SK-N-SH (cell line): ENCODE measurements at regions not wholly inside any gene's neighbourhood (a gene's known extent, or its start where the extent isn't known, plus 50 kb on each side); places are given as distances from the start of the nearest gene placed in this dataset.

Source experiments
- CTCF ChIA-PET: fragments of 300-600, 350-600 bp; formaldehyde crosslinking; extraction: SDS; loops from one replicate; lab custom pipeline; 2021; lab: Yijun Ruan, JAX
- POLR2A ChIA-PET: fragments of 350-600 bp; sonication (Branson Sonifier 250); formaldehyde crosslinking; extraction: SDS; loops from one replicate; lab custom pipeline; 2020; ENCODE audit warnings: antibody characterized with exemption, inconsistent platforms; lab: Yijun Ruan, JAX
- DNase-seq: peaks from one replicate; pipeline ENCODE4 v3.0.0; 2012
- H2AFZ ChIP-seq: fragments of 200-600 bp; sonication (generic); 2 replicates; pipeline ENCODE4 v1.8.1; 2016; ENCODE audit warnings: antibody characterized with exemption, mild to moderate bottlenecking, low read depth
- H3F3A ChIP-seq: fragments of 200-600 bp; sonication (generic); replicated peaks from 2 replicates; pipeline ENCODE3; 2016; ENCODE audit warnings: antibody characterized with exemption, mild to moderate bottlenecking; ENCODE audit not compliant: insufficient read depth
- H3K27ac ChIP-seq, 2 experiments: fragments of 200-500 bp in 1 of 2; fragments of 200-600 bp in 1 of 2; sonication (Bioruptor generic) in 1 of 2; sonication (generic), shearing (Covaris generic) in 1 of 2; 2 replicates each; pipeline versions ENCODE4 v1.5.1 to v1.6.1; 2014 to 2016; ENCODE audit warnings: low read depth in 2 of 2, inconsistent platforms in 1 of 2, low read length in 1 of 2, mild to moderate bottlenecking in 1 of 2, mixed read lengths in 1 of 2
- H3K27me3 ChIP-seq: fragments of 200-600 bp; sonication (generic), shearing (Covaris generic); 2 replicates; pipeline ENCODE4 v1.6.1; 2016; ENCODE audit warnings: mixed run types; ENCODE audit not compliant: insufficient read depth
- H3K36me3 ChIP-seq, 2 experiments: fragments of 200-500 bp in 1 of 2; fragments of 200-600 bp in 1 of 2; sonication (Bioruptor generic) in 1 of 2; sonication (generic) in 1 of 2; replicated peaks in 1 of 2; 2 replicates each; pipeline versions ENCODE3 to v1.5.1; 2014 to 2016; ENCODE audit warnings: low read length in 1 of 2, mild to moderate bottlenecking in 1 of 2; ENCODE audit not compliant: insufficient read depth in 2 of 2, control insufficient read depth in 1 of 2
- H3K4me1 ChIP-seq, 2 experiments: fragments of 200-500 bp in 1 of 2; fragments of 200-600 bp in 1 of 2; sonication (Bioruptor generic) in 1 of 2; sonication (generic), shearing (Covaris generic) in 1 of 2; 2 replicates each; pipeline versions ENCODE4 v1.5.1 to v1.6.1; 2014 to 2016; ENCODE audit warnings: low read depth in 1 of 2, low read length in 1 of 2, mixed run types in 1 of 2; ENCODE audit not compliant: insufficient read depth in 2 of 2, control insufficient read depth in 1 of 2
- H3K4me2 ChIP-seq: fragments of 200-600 bp; sonication (generic), shearing (Covaris generic); 2 replicates; pipeline ENCODE4 v1.6.1; 2017; ENCODE audit warnings: mixed run types
- H3K4me3 ChIP-seq, 2 experiments: fragments of 200-500 bp in 1 of 2; fragments of 200-600 bp in 1 of 2; sonication (Bioruptor generic) in 1 of 2; sonication (generic), shearing (Covaris generic) in 1 of 2; 2 replicates each; pipeline versions ENCODE4 v1.5.1 to v1.8.1; 2014 to 2016; ENCODE audit warnings: low read depth in 2 of 2, inconsistent platforms in 1 of 2, low read length in 1 of 2, mild to moderate bottlenecking in 1 of 2, mixed read lengths in 1 of 2, moderate library complexity in 1 of 2
- H3K79me2 ChIP-seq: fragments of 200-600 bp; sonication (generic); 2 replicates; pipeline ENCODE4 v1.8.1; 2017; ENCODE audit warnings: mild to moderate bottlenecking; ENCODE audit not compliant: insufficient read depth
- H3K9ac ChIP-seq: fragments of 200-600 bp; sonication (generic); 2 replicates; pipeline ENCODE4 v1.6.1; 2017; ENCODE audit warnings: mixed run types
- H3K9me2 ChIP-seq: fragments of 200-600 bp; sonication (generic); 2 replicates; pipeline ENCODE4 v1.6.1; 2017; ENCODE audit warnings: mixed run types
- H3K9me3 ChIP-seq: fragments of 200-600 bp; sonication (generic); 2 replicates; pipeline ENCODE4 v1.6.1; 2017; ENCODE audit warnings: mixed run types, mild to moderate bottlenecking, moderate library complexity
- H4K20me1 ChIP-seq: fragments of 200-600 bp; sonication (generic); 2 replicates; pipeline ENCODE4 v1.6.1; 2017; ENCODE audit warnings: mild to moderate bottlenecking, mixed run types; ENCODE audit not compliant: insufficient read depth
- ELF1 ChIP-seq: IDR thresholded peaks from 2 replicates; pipeline ENCODE4 v1.4.0; 2012
- EP300 ChIP-seq, 2 experiments: IDR thresholded peaks; 2 replicates each; pipeline versions ENCODE4 v1.4.0 to v1.6.1; 2012; ENCODE audit warnings: borderline replicate concordance in 1 of 2, low read depth in 1 of 2, low read length in 1 of 2
- EZH2phosphoT487 ChIP-seq: fragments of 200-600 bp; sonication (generic); IDR thresholded peaks from 2 replicates; pipeline ENCODE4 v1.6.1; 2017; ENCODE audit warnings: low read depth, mixed run types, mild to moderate bottlenecking, antibody characterized with exemption, moderate library complexity, borderline replicate concordance
- FOSL2 ChIP-seq: IDR thresholded peaks from 2 replicates; pipeline ENCODE4 v1.4.0; 2012; ENCODE audit warnings: low read depth, mild to moderate bottlenecking, moderate library complexity, borderline replicate concordance
- FOXJ3 ChIP-seq: sonication (generic); formaldehyde crosslinking; IDR thresholded peaks from 2 replicates; pipeline ENCODE4 v1.5.1; 2020; ENCODE audit warnings: mild to moderate bottlenecking, missing genetic modification reagents
- FOXM1 ChIP-seq: IDR thresholded peaks from 2 replicates; pipeline ENCODE4 v1.4.0; 2012; ENCODE audit warnings: low read depth, mild to moderate bottlenecking
- GABPA ChIP-seq: IDR thresholded peaks from 2 replicates; pipeline ENCODE4 v1.4.0; 2012; ENCODE audit warnings: low read depth, mild to moderate bottlenecking
- GATA2 ChIP-seq: sonication (generic); formaldehyde crosslinking; IDR thresholded peaks from 2 replicates; pipeline ENCODE4 v1.5.0; 2020; ENCODE audit warnings: mild to moderate bottlenecking, missing genetic modification reagents
- IRF3 ChIP-seq: fragments of 150-350 bp; IDR thresholded peaks from 2 replicates; pipeline ENCODE4 v1.6.1; 2016; ENCODE audit warnings: mild to moderate bottlenecking, low read depth, low read length
- MAX ChIP-seq: IDR thresholded peaks from 2 replicates; pipeline ENCODE4 v1.4.0; 2012; ENCODE audit warnings: low read depth
- MEF2A ChIP-seq: IDR thresholded peaks from 2 replicates; pipeline ENCODE4 v1.4.0; 2012; ENCODE audit warnings: low read depth, borderline replicate concordance
- MXI1 ChIP-seq: IDR thresholded peaks from 2 replicates; pipeline ENCODE4 v1.6.1; 2012; ENCODE audit warnings: mild to moderate bottlenecking, low read depth, low read length, improper control_type of control experiment
- NRF1 ChIP-seq: IDR thresholded peaks from 2 replicates; pipeline ENCODE4 v1.6.1; 2012; ENCODE audit warnings: low read depth, mild to moderate bottlenecking, low read length
- POLR2AphosphoS5 ChIP-seq: IDR thresholded peaks from 2 replicates; pipeline ENCODE4 v1.6.1; 2012; ENCODE audit warnings: low read depth, low read length
- RAD21 ChIP-seq: IDR thresholded peaks from 2 replicates; pipeline ENCODE4 v1.6.1; 2012; ENCODE audit warnings: mild to moderate bottlenecking, low read length
- RFX5 ChIP-seq: IDR thresholded peaks from 2 replicates; pipeline ENCODE4 v1.6.1; 2012; ENCODE audit warnings: mild to moderate bottlenecking, improper control_type of control experiment, low read length
- RXRA ChIP-seq: IDR thresholded peaks from 2 replicates; pipeline ENCODE4 v1.4.0; 2012; ENCODE audit warnings: low read depth, mild to moderate bottlenecking, borderline replicate concordance
- SMC3 ChIP-seq: IDR thresholded peaks from 2 replicates; pipeline ENCODE4 v1.6.1; 2012; ENCODE audit warnings: low read depth, low read length, improper control_type of control experiment
- TAF1 ChIP-seq: IDR thresholded peaks from 2 replicates; pipeline ENCODE4 v1.6.1; 2012; ENCODE audit warnings: low read depth, mild to moderate bottlenecking, low read length, moderate library complexity, borderline replicate concordance
- TCF12 ChIP-seq: IDR thresholded peaks from 2 replicates; pipeline ENCODE4 v1.4.0; 2012
- USF1 ChIP-seq: IDR thresholded peaks from 2 replicates; pipeline ENCODE4 v1.4.0; 2012; ENCODE audit warnings: low read depth, borderline replicate concordance
- USF2 ChIP-seq: fragments of 150-350 bp; IDR thresholded peaks from 2 replicates; pipeline ENCODE4 v1.6.1; 2017; ENCODE audit warnings: antibody characterized with exemption, low read length, low read depth, borderline replicate concordance
- YY1 ChIP-seq: IDR thresholded peaks from 2 replicates; pipeline ENCODE4 v1.4.0; 2012; ENCODE audit warnings: low read depth, mild to moderate bottlenecking
- ZBTB33 ChIP-seq: IDR thresholded peaks from 2 replicates; pipeline ENCODE4 v1.4.0; 2012; ENCODE audit warnings: low read depth, borderline replicate concordance
- WGBS: methylation state at CpG from one replicate; pipeline ENCODE4 v1.1.6; 2017; ENCODE audit warnings: low lambda C conversion rate; 5-methylcytosine and 5-hydroxymethylcytosine counted together

- Histone ChIP-seq H3F3A (no peaks in the 10 kb centered on the region), H3K79me2 (no peaks in the 10 kb centered on the region), H3K36me3 (no peaks in the 10 kb centered on the region), H3K9me3 (no peaks in the 10 kb centered on the region), H3K4me1 (no peaks in the 10 kb centered on the region), H3K4me2 (no peak overlapping the region), H3K4me3 (no peak overlapping the region), H3K9ac (no peak overlapping the region), H3K27ac (no peak overlapping the region), H4K20me1 (no peaks in the 10 kb centered on the region), H3K9me2 (no peaks in the 10 kb centered on the region), H3K27me3 (no peaks in the 10 kb centered on the region), H2AFZ (no peak overlapping the region)
- ChIA-PET POLR2A (no interaction called here), CTCF (no interaction called here)
- TF ChIP-seq EZH2phosphoT487 (no peak), GABPA (no peak), USF2 (no peak), TCF12 (no peak), IRF3 (no peak), MAX (no peak), POLR2AphosphoS5 (no peak), TAF1 (no peak), MXI1 (no peak), RXRA (no peak), FOSL2 (no peak), SMC3 (no peak), MEF2A (no peak), RFX5 (no peak), FOXJ3 (CRISPR knock-in tag) (no peak), ELF1 (no peak), USF1 (no peak), RAD21 (no peak), FOXM1 (no peak)
- DNase-seq, result no peak
Measured at GRCh38 chrX:33908074-33908473, 224.0 kb downstream of the FAM47A start.

- ChIA-PET CTCF (no interaction called here), POLR2A (no interaction called here)
- Histone ChIP-seq H3K9me3 (no peaks in the 10 kb centered on the region), H3K4me2 (no peak overlapping the region), H3K79me2 (no peaks in the 10 kb centered on the region), H3K36me3 (no peaks in the 10 kb centered on the region), H3K27ac (no peak overlapping the region), H2AFZ (no peak overlapping the region), H3K9me2 (no peaks in the 10 kb centered on the region), H3F3A (no peaks in the 10 kb centered on the region), H3K4me1 (no peaks in the 10 kb centered on the region), H4K20me1 (no peaks in the 10 kb centered on the region), H3K9ac (no peak overlapping the region), H3K4me3 (no peak overlapping the region), H3K27me3 (no peaks in the 10 kb centered on the region)
- DNase-seq, result no peak
- 4% methylated on average over 2 of the region's 2 CpGs for WGBS
- TF ChIP-seq GABPA (no peak), USF2 (no peak), YY1 (no peak), IRF3 (no peak), GATA2 (no peak), NRF1 (no peak), ZBTB33 (no peak), EP300 (IDR thresholded peaks at IDR 0.05; ENCODE audit: borderline replicate concordance in 1 of 2, low read depth in 1 of 2, low read length in 1 of 2) (no peak)
Measured at GRCh38 chrX:33906971-33907370, 225.1 kb downstream of the FAM47A start.
